ENCODE measurements at regions not wholly inside any gene's neighbourhood (a gene's known extent, or its start where the extent isn't known, plus 50 kb on each side); places are given as distances from the start of the nearest gene placed in this dataset.

GRCh38 chr18:22467760-22468553 is 50.2 kb upstream of the CTAGE1 start:
- no peak for DNase-seq

- DNase-seq: no peak
Observed at GRCh38 chr18:22468554-22468891, 50.8 kb upstream of the CTAGE1 start.

GRCh38 chr18:22469061-22469734 is 51.5 kb upstream of the CTAGE1 start:
- no peak for DNase-seq

- DNase-seq: no peak
Observed at GRCh38 chr18:22469926-22470247, 52.2 kb upstream of the CTAGE1 start.

GRCh38 chr18:22470248-22471235 is 52.8 kb upstream of the CTAGE1 start:
- DNase-seq: no peak

GRCh38 chr18:22471546-22472131 is 53.9 kb upstream of the CTAGE1 start:
- no peak for DNase-seq

GRCh38 chr18:22473366-22473765 is 55.7 kb upstream of the CTAGE1 start:
- no peak for DNase-seq

GRCh38 chr18:22475426-22476100 is 57.8 kb upstream of the CTAGE1 start:
- DNase-seq: no peak

GRCh38 chr18:22477222-22477621 is 59.5 kb upstream of the CTAGE1 start:
- DNase-seq: no peak

GRCh38 chr18:22482948-22483347 is 65.2 kb upstream of the CTAGE1 start:
- no peak for DNase-seq

GRCh38 chr18:22483407-22483806 is 65.7 kb upstream of the CTAGE1 start:
- DNase-seq: no peak

- no peak for DNase-seq
Observed at GRCh38 chr18:22484471-22484870, 66.8 kb upstream of the CTAGE1 start.

GRCh38 chr18:22485808-22486244 is 68.1 kb upstream of the CTAGE1 start:
- DNase-seq: no peak

GRCh38 chr18:22486667-22487066 is 69.0 kb upstream of the CTAGE1 start:
- DNase-seq: no peak

GRCh38 chr18:22488554-22488953 is 70.8 kb upstream of the CTAGE1 start:
- DNase-seq: no peak

- DNase-seq: no peak
Observed at GRCh38 chr18:22489704-22490103, 72.0 kb upstream of the CTAGE1 start.

GRCh38 chr18:22490429-22490846 is 72.7 kb upstream of the CTAGE1 start:
- no peak for DNase-seq

- no peak for DNase-seq
Observed at GRCh38 chr18:22493255-22493654, 75.5 kb upstream of the CTAGE1 start.

- no peak for DNase-seq
Observed at GRCh38 chr18:22493940-22494339, 76.2 kb upstream of the CTAGE1 start.

- no peak for DNase-seq
Observed at GRCh38 chr18:22494771-22495170, 77.1 kb upstream of the CTAGE1 start.

GRCh38 chr18:22499421-22499820 is 81.7 kb upstream of the CTAGE1 start:
- DNase-seq: no peak

GRCh38 chr18:22503803-22504202 is 86.1 kb upstream of the CTAGE1 start:
- no peak for DNase-seq
